ENCODE measurements at regions not wholly inside any gene's neighbourhood (a gene's known extent, or its start where the extent isn't known, plus 50 kb on each side); places are given as distances from the start of the nearest gene placed in this dataset.
"Not testable (repeated sequence)": the region's sequence is repeated elsewhere in the genome, so short reads cannot be mapped to it uniquely, and the experiment has no call there.

DNA sequence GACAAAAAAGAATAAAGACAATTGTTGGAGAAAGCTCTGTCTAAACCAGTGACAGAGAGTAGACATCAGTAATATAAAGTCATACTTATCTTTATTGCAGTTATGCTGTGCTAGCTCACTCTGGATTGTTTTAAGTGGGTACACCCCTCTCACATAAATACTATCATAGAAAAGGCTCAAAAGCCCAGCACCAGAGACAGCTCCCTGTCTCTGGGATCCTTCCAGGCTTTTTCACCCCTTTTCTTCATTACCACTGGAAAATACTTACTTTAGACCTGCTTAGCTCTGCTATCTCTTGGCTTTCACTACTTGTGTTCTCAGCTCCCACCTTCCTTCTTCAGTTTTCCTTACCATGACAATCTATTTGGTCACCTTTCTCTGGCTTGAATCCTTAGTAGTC is 259.1 kb upstream of the MINDY3 start:
- no peak for DNase-seq

DNA sequence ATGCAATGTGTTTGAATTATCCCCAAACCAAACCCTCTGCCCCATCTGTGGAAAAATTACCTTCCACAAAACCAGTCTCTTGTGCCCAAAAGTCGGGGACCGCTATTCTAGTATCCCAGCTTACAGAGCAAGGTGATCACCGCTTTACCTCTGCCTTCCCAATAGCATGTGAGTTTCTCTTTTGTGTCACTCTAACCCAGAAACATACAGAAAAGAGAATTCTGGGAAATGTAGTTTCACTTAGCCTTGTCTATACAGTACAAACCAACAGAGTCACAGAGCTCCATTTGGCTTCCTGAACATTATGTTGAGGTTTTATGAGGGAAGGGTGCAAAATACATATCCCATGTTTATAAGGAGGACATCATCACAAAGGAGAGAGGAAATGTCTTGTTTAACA is 260.3 kb upstream of the MINDY3 start:
- DNase-seq: no peak

DNA sequence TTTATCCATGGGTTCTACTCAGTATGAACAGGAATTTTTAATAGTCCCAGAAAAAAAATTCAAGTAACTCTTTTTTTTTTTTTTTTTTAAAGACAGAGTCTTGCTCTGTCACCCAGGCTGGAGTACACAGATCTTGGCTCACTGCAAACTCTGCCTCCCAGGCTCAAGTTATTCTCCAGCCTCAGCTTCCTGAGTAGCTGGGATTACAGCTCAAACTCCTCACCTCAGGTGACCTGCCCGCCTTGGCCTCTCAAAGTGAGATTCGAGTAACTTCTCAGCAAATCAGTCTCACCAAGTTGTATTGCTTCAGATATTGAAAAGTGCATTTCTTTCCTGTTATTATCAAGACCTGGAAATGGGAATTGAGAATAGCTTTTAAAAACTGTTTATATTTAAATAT is 281.2 kb upstream of the MINDY3 start:
- DNase-seq: no peak

- DNase-seq: no peak
These were observed 286.7 kb upstream of the MINDY3 start for GRCh38 chr10:16146993-16147392.

GRCh38 chr10:16155834-16156233 is 281.0 kb upstream of the PTER start:
- DNase-seq: no peak

DNA sequence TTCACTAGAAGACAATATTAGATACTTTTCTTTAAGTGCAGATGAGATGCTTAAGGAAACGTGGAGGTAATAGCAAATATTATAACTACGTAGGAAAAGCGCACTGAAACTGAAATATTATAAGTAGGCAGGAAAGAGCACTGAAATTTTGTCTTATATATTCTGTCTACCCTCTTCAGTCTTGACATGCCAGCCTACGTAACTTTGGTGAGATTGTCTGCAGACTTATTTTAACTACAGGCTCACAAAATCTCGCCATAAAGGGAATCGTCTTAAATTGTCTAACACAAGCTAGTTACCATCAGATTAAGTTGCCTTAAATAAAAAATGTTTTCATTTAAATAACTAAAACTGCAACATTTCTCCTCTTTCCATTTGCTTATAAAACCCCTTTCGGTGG is 280.1 kb upstream of the PTER start:
- no peak for DNase-seq

DNA sequence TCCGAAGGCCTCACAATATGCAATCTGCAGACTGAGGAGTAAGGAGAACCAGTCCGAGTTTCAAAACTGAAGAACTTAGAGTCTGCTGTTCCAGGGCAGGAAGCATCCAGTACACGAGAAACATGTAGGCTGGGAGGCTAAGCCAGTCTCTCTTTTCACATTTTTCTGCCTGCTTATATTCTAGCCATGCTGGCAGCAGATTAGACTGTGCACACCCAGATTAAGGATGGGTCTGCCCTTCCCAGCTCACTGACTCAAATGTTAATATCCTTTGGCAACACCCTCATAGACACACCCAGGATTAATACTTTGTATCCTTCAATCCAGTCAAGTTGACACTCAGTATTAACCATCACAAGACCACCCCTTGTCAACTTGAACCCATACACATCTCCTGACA is 271.7 kb upstream of the PTER start:
- not testable (repeated sequence) for DNase-seq

- DNase-seq: no peak
These were observed 254.7 kb upstream of the PTER start for GRCh38 chr10:16182144-16182543.

- no peak for DNase-seq
These were observed 254.1 kb upstream of the PTER start for GRCh38 chr10:16182688-16183087.

DNA sequence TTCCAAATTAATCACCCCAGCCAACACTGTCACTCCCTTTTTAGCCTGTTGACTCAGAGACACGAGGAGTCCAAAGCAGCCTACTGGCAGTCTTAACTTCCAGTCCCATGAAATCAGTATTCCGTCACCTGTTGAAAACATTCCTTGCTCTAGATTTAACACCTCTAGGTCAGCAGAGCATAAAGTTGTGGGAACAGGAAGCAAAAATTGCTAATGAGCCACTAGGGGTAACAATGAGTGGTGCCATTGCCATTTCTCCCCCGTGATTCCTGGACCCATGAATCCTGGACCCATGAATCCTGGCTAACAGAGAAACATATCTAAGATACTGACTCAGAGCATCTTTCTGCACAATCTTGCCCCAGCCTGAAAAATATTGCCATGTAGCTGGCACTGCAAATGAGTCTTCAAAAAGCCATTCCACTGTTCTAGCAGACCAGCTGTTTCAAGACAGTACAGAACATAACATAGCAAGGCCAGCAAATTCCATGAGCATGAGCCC is 252.7 kb upstream of the PTER start:
- DNase-seq: no peak

DNA sequence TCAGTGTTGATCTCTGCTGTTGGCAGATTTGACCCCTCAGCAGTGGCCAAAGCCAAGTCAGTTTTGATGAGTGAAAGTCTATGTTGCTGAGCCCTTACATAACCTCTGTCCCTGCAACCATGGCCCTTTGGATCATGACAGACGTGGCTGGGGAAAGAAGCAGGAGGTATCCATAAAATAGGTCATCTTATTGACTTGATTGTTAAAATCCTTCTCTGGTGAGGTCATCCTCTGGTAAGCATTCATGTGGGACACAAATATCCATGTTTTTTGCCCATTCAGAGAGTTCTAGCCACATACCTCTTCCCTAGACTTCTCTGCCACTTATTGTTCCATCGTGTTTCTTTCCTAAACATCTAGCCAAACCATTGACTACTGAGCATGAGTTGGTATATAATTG is 251.9 kb upstream of the PTER start:
- DNase-seq: no peak

- DNase-seq: no peak
These were observed 250.2 kb upstream of the PTER start for GRCh38 chr10:16186564-16186963.

DNA sequence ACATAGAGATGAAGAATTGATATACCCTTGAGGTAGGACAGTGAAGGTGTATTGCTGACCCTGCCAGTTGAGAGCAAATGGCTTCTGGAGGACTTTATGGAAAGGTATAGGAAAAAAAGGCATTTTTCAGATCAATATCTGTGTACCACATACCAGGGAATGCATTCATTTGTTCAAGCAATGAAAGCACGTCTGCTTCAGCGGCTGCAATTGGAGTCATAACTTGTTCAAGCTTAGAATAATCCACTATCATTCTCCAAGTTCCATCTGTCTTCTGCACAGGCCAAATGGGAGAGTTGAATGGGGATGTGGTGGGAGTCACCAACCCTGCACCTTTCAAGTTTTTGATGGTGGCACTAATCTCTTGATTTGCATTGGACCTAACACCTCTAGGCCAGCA is 249.6 kb upstream of the PTER start:
- no peak for DNase-seq

DNA sequence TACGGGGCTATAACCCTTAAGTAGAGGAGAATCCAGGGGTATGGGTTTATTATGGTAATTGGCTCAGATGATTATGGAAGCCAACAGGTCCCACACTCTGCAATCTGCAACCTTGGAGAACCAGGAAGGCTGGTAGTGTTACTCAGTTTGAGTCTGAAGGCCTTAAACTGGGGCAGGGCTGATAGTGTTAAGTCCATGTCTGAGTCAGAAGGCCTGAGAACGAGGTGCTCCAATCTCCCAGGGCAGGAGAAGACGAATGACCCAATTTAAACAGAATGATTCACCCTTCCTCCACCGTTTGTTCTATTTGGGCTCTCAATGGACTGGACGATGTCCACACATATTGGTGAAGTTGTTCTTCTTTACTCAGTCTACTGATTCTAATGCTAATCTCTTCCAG is 244.5 kb upstream of the PTER start:
- no peak for DNase-seq

DNA sequence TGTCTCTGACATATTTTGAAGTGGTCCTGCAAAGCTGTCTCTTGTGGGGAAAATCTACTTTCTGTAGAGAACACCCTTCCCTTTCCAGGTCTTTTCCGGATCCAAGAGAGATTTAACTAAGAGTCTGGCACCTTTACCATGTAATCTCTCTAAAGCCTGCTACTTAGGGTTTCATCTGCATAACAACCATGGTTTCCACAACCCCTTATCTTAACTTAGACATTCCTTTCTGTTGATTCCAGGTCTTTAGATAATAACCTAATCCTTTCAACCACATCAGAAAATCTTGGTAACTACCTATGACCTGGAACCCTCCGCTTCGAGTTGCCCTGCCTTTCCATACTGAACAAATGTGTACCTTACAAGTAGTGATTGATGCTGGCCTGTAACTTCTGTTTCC is 243.6 kb upstream of the PTER start:
- DNase-seq: no peak

- no peak for DNase-seq
These were observed 241.5 kb upstream of the PTER start for GRCh38 chr10:16195178-16195769.

GRCh38 chr10:16195894-16196293 is 240.9 kb upstream of the PTER start:
- DNase-seq: no peak

DNA sequence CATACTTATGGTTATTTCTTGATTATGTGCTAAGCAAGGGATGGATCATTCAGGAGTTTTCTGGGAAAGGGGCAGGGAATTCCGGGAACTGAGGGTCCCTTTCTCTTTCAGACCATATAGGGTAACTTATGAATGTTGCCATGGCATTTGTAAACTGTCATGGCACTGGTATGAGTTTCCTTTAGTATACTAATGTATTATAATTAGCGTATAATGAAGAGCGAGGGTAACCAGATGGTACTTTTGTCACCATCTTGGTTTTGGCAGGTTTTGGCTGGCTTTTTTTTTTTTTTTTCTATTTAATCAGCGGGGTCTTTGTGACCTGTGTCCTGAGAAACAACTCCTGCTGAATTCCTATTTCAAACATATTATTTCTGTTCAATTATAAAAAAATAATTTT is 237.6 kb upstream of the PTER start:
- no peak for DNase-seq

DNA sequence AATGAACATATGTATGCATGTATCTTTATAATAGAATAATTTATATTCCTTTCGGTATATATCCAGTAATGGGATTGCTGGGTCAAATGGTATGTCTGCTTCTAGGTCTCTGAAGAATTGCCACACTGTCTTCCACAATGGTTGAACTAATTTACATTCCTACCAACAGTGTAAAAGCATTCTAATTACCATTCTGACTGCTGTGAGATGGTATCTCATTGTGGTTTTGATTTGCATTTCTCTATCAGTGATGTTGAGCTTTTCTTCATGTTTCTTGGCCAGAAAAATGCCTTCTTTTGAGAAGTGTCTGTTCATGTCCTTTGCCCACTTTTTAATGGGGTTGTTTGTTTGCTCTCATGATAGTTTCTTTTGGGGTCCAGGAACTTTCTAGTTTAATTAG is 213.2 kb upstream of the PTER start:
- DNase-seq: not testable (repeated sequence)

DNA sequence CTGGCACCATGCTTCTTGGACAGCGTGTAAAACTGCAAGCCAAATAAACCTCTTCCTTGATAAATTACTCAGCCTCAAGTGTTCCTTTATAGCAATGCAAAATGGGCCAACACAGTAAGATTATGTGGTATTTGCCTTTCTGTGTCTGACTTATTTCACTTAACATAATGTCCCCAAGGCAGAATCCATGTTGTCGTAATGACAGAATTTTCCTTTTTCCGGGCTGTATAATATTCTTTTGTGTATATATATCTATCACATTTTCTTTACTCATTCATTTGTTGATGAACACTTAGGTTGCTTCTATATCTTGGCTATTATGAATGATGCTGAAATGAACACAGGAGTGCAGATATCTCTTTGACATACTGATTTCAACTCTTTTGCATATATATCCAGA is 209.1 kb upstream of the PTER start:
- DNase-seq: no peak

DNA sequence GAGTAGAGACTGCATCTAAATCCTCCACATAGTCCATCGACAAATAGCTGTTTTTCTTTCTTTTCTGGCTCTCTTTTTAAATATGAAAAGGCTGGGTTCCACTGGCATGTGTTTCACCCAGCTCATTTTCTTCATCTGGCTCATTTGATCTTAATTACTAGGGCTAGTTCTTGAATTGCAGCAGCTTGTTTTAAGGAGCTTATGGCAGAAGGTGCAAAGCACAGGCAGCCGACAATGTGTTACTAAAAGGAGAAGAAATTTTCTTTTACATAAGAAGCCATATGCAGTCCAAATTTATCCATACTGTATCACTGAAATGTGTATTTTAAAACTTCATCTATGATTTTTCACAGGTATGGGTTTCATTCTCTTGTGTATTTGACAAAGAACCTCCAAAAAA is 205.6 kb upstream of the PTER start:
- no peak for DNase-seq

DNA sequence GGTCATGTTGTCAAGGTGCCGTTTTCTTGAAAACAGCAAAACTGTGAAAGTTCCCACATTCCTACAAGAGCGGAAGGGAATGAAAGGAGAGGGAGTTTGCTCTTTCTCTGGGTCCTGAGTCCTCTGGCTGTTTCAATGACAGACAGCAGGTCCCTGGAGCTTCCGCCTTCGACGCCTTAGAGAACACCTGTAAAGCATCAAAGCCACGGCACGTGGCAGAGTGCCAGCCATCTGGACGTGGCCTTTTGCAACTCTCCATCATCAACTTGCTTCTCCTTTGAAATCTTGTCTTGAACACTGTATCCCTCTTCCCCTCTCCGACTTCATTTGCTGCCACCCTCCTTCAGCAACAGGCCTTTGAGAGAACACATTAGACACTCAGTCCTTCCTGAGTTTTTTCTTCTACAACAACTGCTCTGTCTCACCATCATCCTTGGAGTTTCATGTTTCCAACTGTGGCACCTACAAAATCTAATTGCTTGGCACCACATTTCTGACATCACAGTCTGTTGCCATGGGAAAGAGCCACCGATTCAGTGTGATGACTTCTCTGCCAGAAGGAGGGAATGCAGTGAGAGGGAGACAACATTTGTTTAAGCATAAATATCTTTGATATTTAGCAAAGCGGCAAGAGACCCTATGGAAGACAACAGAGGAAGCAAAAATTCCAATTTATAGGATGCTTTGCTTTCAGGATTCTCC is 204.9 kb upstream of the PTER start:
- no peak for DNase-seq

DNA sequence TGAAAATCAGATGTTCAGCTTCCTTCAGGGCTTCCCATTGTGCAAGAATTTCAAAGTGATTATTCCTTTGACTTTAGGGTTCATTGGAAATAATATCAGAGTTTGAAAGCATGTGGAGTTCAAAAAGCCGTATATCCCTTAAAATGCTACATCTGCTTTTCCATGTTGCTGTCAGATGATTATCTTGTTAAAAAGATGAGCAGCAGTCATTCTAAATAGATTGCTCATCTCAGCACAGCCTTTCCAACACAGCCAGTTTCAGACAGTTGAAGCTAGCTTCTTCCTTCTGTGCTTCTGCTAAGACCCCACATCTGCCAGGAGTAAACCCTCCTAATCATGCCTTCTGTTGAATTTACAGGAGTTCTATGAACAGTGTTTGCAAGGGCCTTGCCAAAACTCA is 204.4 kb upstream of the PTER start:
- no peak for DNase-seq

DNA sequence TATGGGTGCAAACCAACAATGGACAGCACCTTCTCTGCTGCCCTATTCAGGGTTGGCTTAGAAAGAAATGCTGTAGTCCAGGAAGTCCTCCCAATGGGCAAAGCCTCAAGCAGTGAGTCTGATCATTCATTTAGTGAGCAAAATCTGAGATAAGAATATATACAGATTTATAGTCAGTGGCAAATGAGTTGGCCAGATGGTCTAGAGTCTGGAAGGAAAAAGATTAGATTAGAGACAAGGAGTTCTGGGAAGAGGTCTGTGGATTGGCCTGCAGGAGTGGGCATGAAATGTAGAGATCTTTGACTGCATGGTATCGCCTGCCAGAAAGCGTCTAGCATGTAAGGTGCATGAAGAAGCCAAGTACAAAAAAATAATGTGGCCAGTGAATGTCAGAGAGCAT is 201.9 kb upstream of the PTER start:
- DNase-seq: no peak

GRCh38 chr10:16242446-16242845 is 194.4 kb upstream of the PTER start:
- no peak for DNase-seq
